Stimulated activated CD8-positive, alpha-beta memory T cell treated with anti-CD3 and anti-CD28 coated beads, Interleukin-15, amount 100 ng/mL, for 4 hours (primary cell): ENCODE measurements at regions not wholly inside any gene's neighbourhood (a gene's known extent, or its start where the extent isn't known, plus 50 kb on each side); places are given as distances from the start of the nearest gene placed in this dataset.
"Not testable (repeated sequence)": the region's sequence is repeated elsewhere in the genome, so short reads cannot be mapped to it uniquely, and the experiment has no call there.

Experiments used
- DNase-seq, 2 donors: peaks; one replicate each; pipeline ENCODE4 v3.0.0-alpha.2; 2020; ENCODE audit warnings: low read depth in 2 of 2

DNA sequence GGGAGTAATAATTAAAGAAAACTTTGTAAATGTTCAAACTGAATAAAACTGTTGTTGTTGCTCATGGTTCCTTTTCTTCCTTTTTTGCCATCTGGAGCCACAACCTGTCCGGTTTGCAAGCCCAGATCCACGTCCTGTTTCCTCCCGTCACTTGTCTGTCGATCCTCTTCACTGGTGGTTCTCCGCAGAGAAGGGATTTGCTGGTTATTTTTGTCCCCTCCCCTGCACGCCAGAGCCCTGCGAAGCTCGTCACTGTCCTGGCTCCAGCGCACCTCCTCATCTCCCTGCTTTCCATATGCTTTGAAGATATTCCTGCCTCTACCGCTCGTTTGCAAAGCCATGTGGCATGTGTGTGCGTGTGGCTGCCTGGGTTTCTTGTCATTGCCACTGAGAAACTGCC, 461.4 kb downstream of the RNF144A start:
- no peak for DNase-seq

- no peak for DNase-seq
Observed at GRCh38 chr2:7379799-7380198, 462.6 kb downstream of the RNF144A start.

GRCh38 chr2:7384773-7385349, 467.6 kb downstream of the RNF144A start:
- no peak for DNase-seq

GRCh38 chr2:7390311-7390710, 473.1 kb downstream of the RNF144A start:
- DNase-seq, result not testable (repeated sequence)

DNA sequence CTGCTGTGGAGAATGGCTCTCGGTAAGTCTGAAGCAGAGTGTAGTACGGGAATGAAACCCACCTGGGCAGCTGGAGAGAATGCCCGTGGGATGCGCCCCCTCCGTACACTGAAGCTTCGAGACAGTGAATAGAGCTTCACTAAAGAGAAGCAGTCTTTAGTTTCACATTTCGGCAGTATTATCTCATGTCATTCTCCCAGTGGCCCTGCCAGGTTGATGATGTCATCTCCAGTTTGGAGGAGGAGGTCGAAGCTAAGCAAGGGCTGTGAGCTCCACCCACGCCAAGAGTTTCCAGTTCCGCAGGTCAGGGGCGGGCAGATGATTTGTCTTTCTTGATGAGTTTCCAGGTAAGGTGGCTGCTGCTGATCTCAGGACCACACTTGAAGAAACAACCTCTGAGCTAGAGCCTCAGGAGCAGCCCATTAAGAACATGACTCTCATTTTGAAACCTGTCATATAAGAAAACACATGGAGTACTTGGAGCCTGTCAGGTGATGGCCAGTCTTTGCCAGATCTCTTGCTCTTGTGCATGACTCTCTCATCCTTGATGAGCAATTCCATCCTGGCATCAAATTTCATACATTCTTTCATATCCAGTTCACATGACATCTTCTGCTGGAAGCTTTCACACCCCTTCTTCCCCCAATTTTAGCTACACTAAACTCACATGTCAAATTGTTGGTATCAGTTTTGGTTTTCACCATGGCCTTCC, 475.0 kb downstream of the RNF144A start:
- no peak for DNase-seq

DNA sequence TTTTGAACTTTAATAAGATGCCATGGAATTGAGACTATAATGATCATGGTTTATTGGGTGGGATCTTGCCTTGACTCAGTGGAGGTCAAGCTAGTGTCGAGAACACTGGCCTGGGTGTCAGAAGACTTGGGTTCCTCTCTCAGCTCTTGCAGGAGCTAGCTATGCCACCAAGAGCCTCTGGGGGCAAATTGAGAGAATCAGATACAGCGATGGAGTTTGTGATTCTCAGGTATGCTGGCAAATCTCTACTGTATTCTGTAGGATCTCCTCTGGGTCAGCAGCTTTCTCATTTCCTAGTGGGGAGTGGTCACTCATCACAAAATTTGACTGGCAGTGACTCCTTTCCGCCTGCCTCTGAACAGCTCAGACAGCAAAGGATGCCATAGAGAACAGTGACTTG, 477.0 kb downstream of the RNF144A start:
- no peak for DNase-seq

DNA sequence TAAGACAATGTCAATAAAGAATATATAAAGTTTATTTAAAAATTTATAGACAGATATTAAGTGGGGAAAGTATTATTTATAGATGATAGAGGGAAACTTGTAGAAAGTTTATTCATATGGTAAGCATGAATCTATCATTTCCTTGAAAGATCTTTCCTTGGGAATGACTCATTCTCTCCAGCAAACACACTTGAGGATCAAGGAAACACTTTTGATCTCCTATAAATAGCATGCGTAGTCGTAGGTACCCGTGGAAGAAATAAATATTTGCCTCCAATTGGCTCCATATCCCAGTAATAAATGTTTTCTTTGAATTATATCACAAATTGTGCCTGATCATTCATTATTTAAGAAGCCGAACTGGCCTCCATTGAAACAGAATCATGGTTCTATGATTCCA, 483.4 kb downstream of the RNF144A start:
- DNase-seq, result no peak

GRCh38 chr2:7403092-7403775, 486.0 kb downstream of the RNF144A start:
- DNase-seq, result no peak

DNA sequence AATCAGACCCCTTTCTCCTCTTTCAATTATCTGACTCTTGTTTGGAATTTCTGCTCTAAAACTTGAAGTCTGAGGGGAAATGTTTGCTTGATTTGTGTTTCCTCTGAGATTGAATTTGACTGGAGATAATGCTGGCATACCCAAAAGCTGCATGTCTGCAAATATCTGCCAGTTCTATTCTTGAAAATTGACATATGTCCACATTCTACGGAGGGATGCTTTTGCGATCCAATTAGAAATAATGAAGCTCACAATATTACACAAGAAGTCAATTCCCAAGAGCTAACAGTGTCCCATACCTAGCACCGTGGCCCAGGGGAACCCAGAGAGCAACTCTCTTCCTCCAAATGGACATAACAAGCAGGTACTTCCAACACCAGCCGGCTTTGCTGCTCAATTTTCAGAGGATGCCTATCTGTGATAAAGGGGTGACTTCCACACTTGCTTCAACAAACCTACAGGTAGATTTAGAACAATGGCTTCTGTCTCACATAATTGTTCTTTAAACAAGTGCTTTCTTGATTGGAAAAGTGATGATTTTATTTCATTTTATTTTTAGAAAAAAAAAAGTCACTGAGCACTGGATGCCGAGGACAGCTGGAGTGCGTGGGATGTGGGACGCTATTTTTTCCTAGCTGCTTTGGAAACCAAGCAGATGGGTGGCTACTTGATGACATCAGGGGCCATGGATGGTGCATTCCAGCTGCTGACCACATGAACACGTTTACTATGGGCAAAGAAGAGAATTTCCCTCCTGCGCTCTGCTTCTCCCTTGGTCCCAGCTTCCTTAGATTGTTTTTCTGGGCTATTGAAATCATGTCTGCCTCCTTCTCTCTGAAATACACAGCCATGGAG, 488.9 kb downstream of the RNF144A start:
- no peak for DNase-seq

GRCh38 chr2:7407001-7407400, 489.8 kb downstream of the RNF144A start:
- no peak for DNase-seq

- no peak for DNase-seq
Observed at GRCh38 chr2:7407906-7408680, 490.9 kb downstream of the RNF144A start.

- no peak for DNase-seq
Observed at GRCh38 chr2:7411691-7412090, 494.5 kb downstream of the RNF144A start.

GRCh38 chr2:7417845-7418742, 500.9 kb downstream of the RNF144A start:
- no peak for DNase-seq

GRCh38 chr2:7419186-7419585, 502.0 kb downstream of the RNF144A start:
- DNase-seq, result no peak

DNA sequence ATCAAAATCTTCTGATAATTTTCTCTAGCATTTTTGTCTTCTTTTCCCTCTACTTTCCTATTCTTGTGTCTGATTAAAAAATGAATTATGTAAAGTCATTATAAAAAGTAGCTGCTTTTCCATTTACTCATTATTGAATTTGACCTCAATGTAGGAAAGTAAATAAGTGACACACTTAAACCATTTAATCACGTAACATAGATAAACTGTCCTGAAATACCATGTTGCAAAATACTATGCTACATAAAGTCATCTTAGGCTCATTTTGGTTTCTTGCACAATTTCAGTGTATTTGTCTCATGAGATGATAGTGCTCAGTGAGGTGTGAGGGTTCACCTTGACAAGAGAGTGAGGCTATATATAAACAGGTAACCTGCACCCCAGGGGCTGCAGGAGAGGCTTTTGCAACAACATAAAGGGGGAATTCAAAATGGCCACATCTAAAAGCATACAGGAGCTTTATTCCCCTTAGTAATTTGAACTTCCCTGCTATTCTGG, 502.7 kb downstream of the RNF144A start:
- no peak for DNase-seq

DNA sequence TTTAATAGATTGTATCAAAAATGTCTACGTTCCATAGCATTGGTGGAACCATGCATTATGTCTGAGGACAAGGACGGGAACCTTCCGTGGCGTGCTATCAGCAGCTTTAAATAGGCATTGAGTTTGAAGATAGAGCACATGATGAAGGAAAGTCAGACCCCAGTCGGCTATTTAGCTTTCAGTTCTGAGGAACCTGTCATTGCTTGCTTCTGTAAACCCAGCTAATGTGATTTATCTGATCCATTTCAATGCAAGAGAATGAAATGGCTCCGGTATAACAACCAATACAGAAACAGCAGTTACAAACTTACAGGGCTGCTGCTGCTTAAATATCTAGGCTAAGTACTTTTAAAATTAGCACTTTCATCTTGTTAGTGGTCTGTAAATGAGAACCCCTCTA, 503.3 kb downstream of the RNF144A start:
- no peak for DNase-seq

GRCh38 chr2:7424481-7424880, 507.3 kb downstream of the RNF144A start:
- DNase-seq, result no peak

DNA sequence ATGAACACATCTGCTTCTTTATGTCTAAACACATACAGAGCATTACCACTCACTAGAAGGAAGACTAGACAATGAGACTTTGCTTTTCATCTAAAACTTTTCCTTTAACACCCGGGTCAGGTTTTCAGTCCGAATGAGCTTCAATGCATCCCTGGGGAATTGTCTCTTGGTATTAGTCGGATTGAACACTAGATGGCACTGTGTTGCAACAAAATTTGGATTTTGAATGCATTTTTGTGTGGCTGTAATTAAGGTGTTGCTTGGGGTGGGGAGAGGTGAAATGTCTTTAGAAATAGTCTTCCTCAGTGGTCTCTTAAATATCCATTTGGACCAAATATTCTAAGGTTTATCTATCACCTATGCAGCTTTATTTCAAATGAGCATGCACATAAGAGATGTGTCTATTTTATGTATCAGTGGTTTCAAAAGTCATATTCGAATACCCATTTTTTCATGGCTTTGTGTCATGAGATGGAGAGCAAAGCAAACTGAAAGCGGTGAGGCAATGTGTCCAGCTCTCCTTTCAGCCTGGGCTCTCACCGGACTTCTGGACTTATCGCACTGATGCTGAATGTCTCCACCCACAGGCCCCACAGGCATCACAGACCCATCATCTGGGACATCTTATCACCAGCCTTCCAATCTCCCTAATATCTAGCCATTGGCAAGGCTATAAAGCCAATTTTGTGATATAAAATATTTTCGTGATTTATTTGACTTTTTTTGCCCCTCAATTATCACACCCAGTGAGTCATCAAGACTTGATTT, 510.3 kb downstream of the RNF144A start:
- no peak for DNase-seq

GRCh38 chr2:7428454-7429204, 511.4 kb downstream of the RNF144A start:
- no peak for DNase-seq
